Activated gamma-delta T cell treated with Interleukin-2 at 50 U/mL for 16 hours (primary cell): ENCODE measurements at regions not wholly inside any gene's neighbourhood (a gene's known extent, or its start where the extent isn't known, plus 50 kb on each side); places are given as distances from the start of the nearest gene placed in this dataset.

ENCODE experiments used
- DNase-seq: peaks from one replicate; pipeline ENCODE4 v3.0.0-alpha.2; 2020

GRCh38 chr3:24945563-24945962 is 450.9 kb upstream of the THRB start:
- DNase-seq: no peak

GRCh38 chr3:24947103-24947502 is 452.5 kb upstream of the THRB start:
- DNase-seq: no peak

GRCh38 chr3:24951180-24951579 is 456.5 kb upstream of the THRB start:
- no peak for DNase-seq

GRCh38 chr3:24952388-24952787 is 457.7 kb upstream of the THRB start:
- no peak for DNase-seq

- DNase-seq: no peak
These were observed 458.6 kb upstream of the THRB start for GRCh38 chr3:24953060-24953771.

- no peak for DNase-seq
These were observed 462.0 kb upstream of the THRB start for GRCh38 chr3:24956613-24957012.

- no peak for DNase-seq
These were observed 463.6 kb upstream of the THRB start for GRCh38 chr3:24958271-24958670.

GRCh38 chr3:24958910-24959447 is 464.3 kb upstream of the THRB start:
- DNase-seq: no peak

- DNase-seq: no peak
These were observed 464.1 kb upstream of the RARB start for GRCh38 chr3:24963762-24964625.

- no peak for DNase-seq
These were observed 462.2 kb upstream of the RARB start for GRCh38 chr3:24965706-24966385.

- DNase-seq: no peak
These were observed 460.0 kb upstream of the RARB start for GRCh38 chr3:24968036-24968435.

- no peak for DNase-seq
These were observed 455.6 kb upstream of the RARB start for GRCh38 chr3:24972491-24972890.

GRCh38 chr3:24981309-24981708 is 446.8 kb upstream of the RARB start:
- no peak for DNase-seq

- no peak for DNase-seq
These were observed 446.1 kb upstream of the RARB start for GRCh38 chr3:24981924-24982323.

GRCh38 chr3:24985668-24986067 is 442.4 kb upstream of the RARB start:
- DNase-seq: no peak

- DNase-seq: no peak
These were observed 441.5 kb upstream of the RARB start for GRCh38 chr3:24986612-24987011.

- DNase-seq: no peak
These were observed 428.7 kb upstream of the RARB start for GRCh38 chr3:24999357-24999756.

- DNase-seq: no peak
These were observed 427.0 kb upstream of the RARB start for GRCh38 chr3:25000971-25001591.

GRCh38 chr3:25002052-25002451 is 426.0 kb upstream of the RARB start:
- no peak for DNase-seq

GRCh38 chr3:25007974-25008658 is 419.9 kb upstream of the RARB start:
- DNase-seq: no peak

GRCh38 chr3:25009665-25010064 is 418.4 kb upstream of the RARB start:
- no peak for DNase-seq

GRCh38 chr3:25015599-25015998 is 412.5 kb upstream of the RARB start:
- no peak for DNase-seq
